Erythroblast (primary cell): ENCODE measurements at regions not wholly inside any gene's neighbourhood (a gene's known extent, or its start where the extent isn't known, plus 50 kb on each side); places are given as distances from the start of the nearest gene placed in this dataset.

Experiments used
- GATA1 ChIP-seq: IDR thresholded peaks from 2 replicates; pipeline ENCODE4 v1.6.1; 2011; ENCODE audit warnings: low read depth, mild to moderate bottlenecking, control low read depth, low read length, moderate library complexity
- POLR2A ChIP-seq: IDR thresholded peaks from 2 replicates; pipeline ENCODE4 v1.6.1; 2011; ENCODE audit warnings: mild to moderate bottlenecking, low read length

DNA sequence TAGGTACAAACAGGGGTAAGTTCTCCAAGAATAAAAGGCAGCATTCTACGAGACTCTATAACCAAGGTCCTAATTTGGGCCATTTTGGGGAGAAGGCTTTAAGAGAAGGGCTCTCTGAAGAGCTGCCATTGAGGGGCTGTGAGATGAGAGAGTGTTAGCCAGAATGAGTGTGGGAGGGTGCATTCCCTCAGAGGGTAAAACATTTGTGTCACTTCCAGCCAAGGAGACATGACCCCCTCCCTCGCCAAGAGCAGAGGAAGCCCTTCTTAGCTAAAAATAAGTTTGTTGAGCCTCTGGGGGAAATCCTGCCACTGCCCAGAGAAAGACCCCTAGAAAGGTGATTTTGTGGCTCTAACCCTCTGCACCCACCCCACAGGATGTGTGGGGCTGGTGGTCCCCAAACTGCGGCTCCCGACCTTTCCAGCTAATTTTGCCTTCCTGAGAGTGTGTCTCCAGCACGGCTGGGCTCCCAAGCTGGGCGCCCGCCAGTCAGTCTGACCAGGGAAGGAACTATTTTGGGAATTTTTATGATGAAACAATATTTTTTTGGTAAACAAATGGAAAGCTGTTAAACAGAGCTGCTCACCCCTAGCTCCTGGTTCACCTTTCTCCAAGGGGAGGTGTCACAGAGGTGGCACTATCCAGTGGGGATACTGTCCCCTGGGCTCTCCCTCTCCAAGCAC is 65.9 kb upstream of the JDP2 start:
- TF ChIP-seq POLR2A (no peak), GATA1 (no peak)
